Mammary epithelial cell (primary cell): ENCODE measurements at regions not wholly inside any gene's neighbourhood (a gene's known extent, or its start where the extent isn't known, plus 50 kb on each side); places are given as distances from the start of the nearest gene placed in this dataset.

Experiments
- EZH2 ChIP-seq: IDR thresholded peaks from 2 replicates; pipeline ENCODE4 v1.6.1; 2012; ENCODE audit warnings: low read length, inconsistent platforms, borderline replicate concordance
- TF ChIP-seq, protein P1 (sequence below), 2 donors: IDR thresholded peaks in 1 of 2; conservative IDR thresholded peaks in 1 of 2; 2 replicates each; pipeline ENCODE4 v1.5.1; 2011 to 2012; ENCODE audit warnings: inconsistent platforms in 2 of 2, low read length in 2 of 2, mild to moderate bottlenecking in 2 of 2, control low read depth in 1 of 2, low read depth in 1 of 2; ENCODE audit not compliant: insufficient read depth in 1 of 2; ENCODE audit errors: extremely low read depth in 1 of 2

DNA sequence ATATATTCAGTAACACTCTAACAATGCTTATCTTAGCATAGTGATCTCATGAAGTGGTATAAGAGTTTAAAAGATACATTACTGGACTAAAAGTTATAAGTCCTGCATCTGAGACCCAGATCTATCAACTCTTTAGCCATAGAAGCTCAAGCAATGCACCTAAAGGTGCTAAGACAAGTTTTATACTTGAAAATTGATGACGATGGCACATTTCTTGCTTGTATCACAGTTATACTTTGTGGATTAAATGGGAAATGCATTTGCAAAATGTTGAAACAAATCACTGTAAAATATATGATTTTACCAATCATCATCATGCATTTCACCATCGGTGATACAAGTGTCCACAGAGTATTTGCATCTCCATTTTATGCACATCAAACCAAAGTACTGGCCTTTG, 525.3 kb upstream of the ZNF385D start:
- TF ChIP-seq, protein P1, sequence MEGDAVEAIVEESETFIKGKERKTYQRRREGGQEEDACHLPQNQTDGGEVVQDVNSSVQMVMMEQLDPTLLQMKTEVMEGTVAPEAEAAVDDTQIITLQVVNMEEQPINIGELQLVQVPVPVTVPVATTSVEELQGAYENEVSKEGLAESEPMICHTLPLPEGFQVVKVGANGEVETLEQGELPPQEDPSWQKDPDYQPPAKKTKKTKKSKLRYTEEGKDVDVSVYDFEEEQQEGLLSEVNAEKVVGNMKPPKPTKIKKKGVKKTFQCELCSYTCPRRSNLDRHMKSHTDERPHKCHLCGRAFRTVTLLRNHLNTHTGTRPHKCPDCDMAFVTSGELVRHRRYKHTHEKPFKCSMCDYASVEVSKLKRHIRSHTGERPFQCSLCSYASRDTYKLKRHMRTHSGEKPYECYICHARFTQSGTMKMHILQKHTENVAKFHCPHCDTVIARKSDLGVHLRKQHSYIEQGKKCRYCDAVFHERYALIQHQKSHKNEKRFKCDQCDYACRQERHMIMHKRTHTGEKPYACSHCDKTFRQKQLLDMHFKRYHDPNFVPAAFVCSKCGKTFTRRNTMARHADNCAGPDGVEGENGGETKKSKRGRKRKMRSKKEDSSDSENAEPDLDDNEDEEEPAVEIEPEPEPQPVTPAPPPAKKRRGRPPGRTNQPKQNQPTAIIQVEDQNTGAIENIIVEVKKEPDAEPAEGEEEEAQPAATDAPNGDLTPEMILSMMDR (conservative IDR thresholded peaks at IDR 0.05 in 1 of 2, IDR thresholded peaks at IDR 0.05 in 1 of 2; ENCODE audit: extremely low read depth in 1 of 2, insufficient read depth in 1 of 2, low read depth in 1 of 2, low read length in 2 of 2) = no peak
- no peak for TF ChIP-seq EZH2
